Endothelial cell of umbilical vein (primary cell): ENCODE measurements at regions not wholly inside any gene's neighbourhood (a gene's known extent, or its start where the extent isn't known, plus 50 kb on each side); places are given as distances from the start of the nearest gene placed in this dataset.
"Not testable (repeated sequence)": the region's sequence is repeated elsewhere in the genome, so short reads cannot be mapped to it uniquely, and the experiment has no call there.

Experiments
- BruUV-seq: library from RNA; stranded (reverse); fragments of 400-500 nt; replicated peaks from 2 replicates; lab custom pipeline; 2021; lab: Mats Ljungman, UMichigan
- CTCF ChIA-PET: fragments of 300-600, 350-600 bp; sonication (Branson Sonifier 250); formaldehyde crosslinking; loops from one replicate; lab custom pipeline; 2021; ENCODE audit warnings: antibody characterized with exemption, inconsistent platforms; lab: Charles Lee
- POLR2A ChIA-PET: fragments of 300-600, 350-600 bp; sonication (Branson Sonifier 250); formaldehyde crosslinking; loops from one replicate; lab custom pipeline; 2021; ENCODE audit warnings: antibody characterized with exemption, inconsistent platforms; lab: Charles Lee
- DNase-seq: peaks from one replicate; pipeline ENCODE4 v3.0.0-alpha.2; 2011; ENCODE audit warnings: low read depth, low spot score
- FAIRE-seq: peaks from 2 replicates; lab custom pipeline; 2011; peaks lifted over from hg19 to GRCh38; lab: Jason Lieb, UNC
- H2AFZ ChIP-seq: 2 replicates; pipeline ENCODE4 v1.6.0; 2012; ENCODE audit warnings: low read depth, low read length, control low read depth, inconsistent platforms
- H3K27ac ChIP-seq: 2 replicates; pipeline ENCODE4 v1.5.1; 2011; ENCODE audit warnings: low read depth, mild to moderate bottlenecking, control low read depth, low read length, moderate library complexity; ENCODE audit not compliant: insufficient read depth
- H3K27me3 ChIP-seq, 2 experiments: 2 replicates each; pipeline versions ENCODE4 v1.6.0 to v1.6.1; 2011; ENCODE audit warnings: low read length in 2 of 2, mixed read lengths in 1 of 2; ENCODE audit not compliant: control insufficient read depth in 2 of 2, insufficient read depth in 2 of 2
- H3K36me3 ChIP-seq, 2 experiments: 2 replicates in 1 of 2; 3 replicates in 1 of 2; pipeline ENCODE4 v1.5.1; 2011; ENCODE audit warnings: low read length in 2 of 2, mild to moderate bottlenecking in 1 of 2, moderate library complexity in 1 of 2; ENCODE audit not compliant: control insufficient read depth in 2 of 2, insufficient read depth in 2 of 2; ENCODE audit errors: extremely low read depth in 1 of 2
- H3K4me1 ChIP-seq: 3 replicates; pipeline ENCODE4 v1.5.1; 2011; ENCODE audit warnings: mild to moderate bottlenecking, low read length; ENCODE audit not compliant: control insufficient read depth, insufficient read depth; ENCODE audit errors: extremely low read depth
- H3K4me2 ChIP-seq: 2 replicates; pipeline ENCODE4 v1.6.1; 2011; ENCODE audit warnings: low read length, control low read depth, mixed read lengths; ENCODE audit not compliant: insufficient read depth
- H3K4me3 ChIP-seq, 3 experiments: fragments of 200-600 bp in 1 of 3; sonication (generic), shearing (Covaris generic) in 1 of 3; replicated peaks in 1 of 3; 2 replicates each; pipeline ENCODE4 v1.5.1; 2011 to 2016; ENCODE audit warnings: control low read depth in 3 of 3, low read length in 3 of 3, mild to moderate bottlenecking in 2 of 3, inconsistent platforms in 1 of 3, low read depth in 1 of 3, moderate library complexity in 1 of 3; ENCODE audit not compliant: insufficient read depth in 1 of 3
- H3K79me2 ChIP-seq: 2 replicates; pipeline ENCODE4 v1.6.0; 2012; ENCODE audit warnings: low read length, inconsistent platforms; ENCODE audit not compliant: control insufficient read depth, insufficient read depth
- H3K9ac ChIP-seq: replicated peaks from 2 replicates; pipeline ENCODE3; 2011; ENCODE audit warnings: low read length, control low read depth; ENCODE audit not compliant: insufficient read depth; ENCODE audit errors: extremely low read depth
- H3K9me1 ChIP-seq: replicated peaks from 3 replicates; pipeline ENCODE4 v1.6.0; 2011; ENCODE audit warnings: mild to moderate bottlenecking, low read length; ENCODE audit not compliant: control insufficient read depth, insufficient read depth; ENCODE audit errors: extremely low read depth
- H3K9me3 ChIP-seq: replicated peaks from 2 replicates; pipeline ENCODE4 v1.5.1; 2012; ENCODE audit warnings: low read length, inconsistent platforms; ENCODE audit not compliant: control insufficient read depth, insufficient read depth
- H4K20me1 ChIP-seq: replicated peaks from 2 replicates; pipeline ENCODE3; 2011; ENCODE audit warnings: mild to moderate bottlenecking, low read length; ENCODE audit not compliant: control insufficient read depth, insufficient read depth; ENCODE audit errors: extremely low read depth
- CTCF ChIP-seq, 2 donors: IDR thresholded peaks; 1 replicate in 1 of 2; 2 replicates in 1 of 2; pipeline ENCODE4 v1.5.1; 2011; ENCODE audit warnings: low read length in 2 of 2, mild to moderate bottlenecking in 2 of 2, moderate library complexity in 2 of 2, control low read depth in 1 of 2, inconsistent platforms in 1 of 2, low read depth in 1 of 2; ENCODE audit not compliant: insufficient read depth in 1 of 2; ENCODE audit errors: extremely low read depth in 1 of 2
- EZH2 ChIP-seq: IDR thresholded peaks from 2 replicates; pipeline ENCODE4 v1.6.1; 2012; ENCODE audit warnings: borderline replicate concordance, low read depth, mild to moderate bottlenecking, moderate library complexity, low read length, inconsistent platforms; ENCODE audit not compliant: severe bottlenecking
- FOS ChIP-seq: IDR thresholded peaks from 2 replicates; pipeline ENCODE4 v1.6.1; 2011; ENCODE audit warnings: mild to moderate bottlenecking, low read length, moderate library complexity, borderline replicate concordance; ENCODE audit not compliant: insufficient read depth
- GATA2 ChIP-seq: IDR thresholded peaks from 2 replicates; pipeline ENCODE4 v1.7.0; 2011; ENCODE audit warnings: low read depth, mild to moderate bottlenecking, moderate library complexity, mixed read lengths, low read length; ENCODE audit not compliant: insufficient read length, insufficient read depth
- JUN ChIP-seq: IDR thresholded peaks from 2 replicates; pipeline ENCODE4 v1.6.1; 2011; ENCODE audit warnings: borderline replicate concordance, low read depth; ENCODE audit not compliant: insufficient read length, insufficient read depth
- MYC ChIP-seq: IDR thresholded peaks from one replicate; pipeline ENCODE4 v1.6.1; 2011; ENCODE audit warnings: mild to moderate bottlenecking, low read depth, low read length
- POLR2A ChIP-seq: IDR thresholded peaks from 2 replicates; pipeline ENCODE4 v1.6.1; 2012; ENCODE audit warnings: low read depth, mild to moderate bottlenecking, control low read depth, low read length
- POLR2AphosphoS5 ChIP-seq: IDR thresholded peaks from 2 replicates; pipeline ENCODE4 v1.6.1; 2012; ENCODE audit warnings: low read depth, mild to moderate bottlenecking, control low read depth, low read length, moderate library complexity; ENCODE audit not compliant: insufficient read depth
- dilution Hi-C: fragments of 300-500 bp; cut with MboI; formaldehyde crosslinking; loops from one replicate; pipeline ENCODE4 v1.15.0; 2019; ENCODE audit warnings: low sequenced_read_pairs; ENCODE audit not compliant: extremely low pct_ligation_motif_present
- intact Hi-C: fragments of 100-400 bp; cut with micrococcal nuclease; formaldehyde crosslinking; loops from one replicate; pipeline ENCODE4 v1.10.0; 2022
- TF ChIP-seq, protein P1 (sequence below): IDR thresholded peaks from 2 replicates; pipeline ENCODE4 v1.6.1; 2011; ENCODE audit not compliant: insufficient read depth, insufficient read length

- no peak overlapping the region for H3K4me3 ChIP-seq
- H3K27ac ChIP-seq, result no peak overlapping the region
- no TSS peak for BruUV-seq
- DNase-seq (no peak), FAIRE-seq (no peak)
- intact Hi-C loops (no loop called here), dilution Hi-C loops (no loop called here)
- no peaks in the 10 kb centered on the region for H3K36me3 ChIP-seq
- no peaks in the 10 kb centered on the region for H3K4me1 ChIP-seq
- H3K9me1 ChIP-seq, result no peaks in the 10 kb centered on the region
- TF ChIP-seq POLR2AphosphoS5 (no peak), CTCF (IDR thresholded peaks at IDR 0.05; ENCODE audit: extremely low read depth in 1 of 2, insufficient read depth in 1 of 2, low read depth in 1 of 2, low read length in 2 of 2) (no peak), GATA2 (no peak), JUN (no peak), FOS (no peak), MYC (no peak), EZH2 (no peak), POLR2A (no peak)
- TF ChIP-seq, protein P1, sequence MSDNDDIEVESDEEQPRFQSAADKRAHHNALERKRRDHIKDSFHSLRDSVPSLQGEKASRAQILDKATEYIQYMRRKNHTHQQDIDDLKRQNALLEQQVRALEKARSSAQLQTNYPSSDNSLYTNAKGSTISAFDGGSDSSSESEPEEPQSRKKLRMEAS, result no peak
- no peak overlapping the region for H2AFZ ChIP-seq
- H3K4me2 ChIP-seq, result no peak overlapping the region
- no peaks in the 10 kb centered on the region for H3K9me3 ChIP-seq
- no peaks in the 10 kb centered on the region for H3K27me3 ChIP-seq
- POLR2A ChIA-PET, result no interaction called here
- no peaks in the 10 kb centered on the region for H4K20me1 ChIP-seq
- no peaks in the 10 kb centered on the region for H3K79me2 ChIP-seq
- CTCF ChIA-PET, result interaction anchor here (0.6 kb wide), 1 partner anchor 15 kb away, joined by 3 read pairs; no protein-coding TSS in a partner anchor
- no peak overlapping the region for H3K9ac ChIP-seq
Observed at GRCh38 chr4:132346016-132346415, 803.1 kb upstream of the PCDH10 start.

GRCh38 chr4:132351606-132352005, 797.5 kb upstream of the PCDH10 start:
- CTCF ChIA-PET, DNase-seq, H3K79me2 ChIP-seq, H3K36me3 ChIP-seq, dilution Hi-C loops, H3K4me2 ChIP-seq, H3K4me3 ChIP-seq, H3K27me3 ChIP-seq, H3K9ac ChIP-seq, intact Hi-C loops, H3K4me1 ChIP-seq, H3K9me3 ChIP-seq, FAIRE-seq, H3K27ac ChIP-seq, H2AFZ ChIP-seq, POLR2A ChIA-PET, H3K9me1 ChIP-seq, H4K20me1 ChIP-seq, BruUV-seq: not testable (repeated sequence)
